Endothelial cell of umbilical vein (primary cell): ENCODE measurements at regions not wholly inside any gene's neighbourhood (a gene's known extent, or its start where the extent isn't known, plus 50 kb on each side); places are given as distances from the start of the nearest gene placed in this dataset.

Source experiments
- BruUV-seq: library from RNA; stranded (reverse); fragments of 400-500 nt; replicated peaks from 2 replicates; lab custom pipeline; 2021; lab: Mats Ljungman, UMichigan
- CTCF ChIA-PET: fragments of 300-600, 350-600 bp; sonication (Branson Sonifier 250); formaldehyde crosslinking; loops from one replicate; lab custom pipeline; 2021; ENCODE audit warnings: antibody characterized with exemption, inconsistent platforms; lab: Charles Lee
- POLR2A ChIA-PET: fragments of 300-600, 350-600 bp; sonication (Branson Sonifier 250); formaldehyde crosslinking; loops from one replicate; lab custom pipeline; 2021; ENCODE audit warnings: antibody characterized with exemption, inconsistent platforms; lab: Charles Lee
- DNase-seq: peaks from one replicate; pipeline ENCODE4 v3.0.0-alpha.2; 2011; ENCODE audit warnings: low read depth, low spot score
- FAIRE-seq: peaks from 2 replicates; lab custom pipeline; 2011; peaks lifted over from hg19 to GRCh38; lab: Jason Lieb, UNC
- H2AFZ ChIP-seq: 2 replicates; pipeline ENCODE4 v1.6.0; 2012; ENCODE audit warnings: low read depth, low read length, control low read depth, inconsistent platforms
- H3K27ac ChIP-seq: 2 replicates; pipeline ENCODE4 v1.5.1; 2011; ENCODE audit warnings: low read depth, mild to moderate bottlenecking, control low read depth, low read length, moderate library complexity; ENCODE audit not compliant: insufficient read depth
- H3K27me3 ChIP-seq, 2 experiments: 2 replicates each; pipeline versions ENCODE4 v1.6.0 to v1.6.1; 2011; ENCODE audit warnings: low read length in 2 of 2, mixed read lengths in 1 of 2; ENCODE audit not compliant: control insufficient read depth in 2 of 2, insufficient read depth in 2 of 2
- H3K36me3 ChIP-seq, 2 experiments: 2 replicates in 1 of 2; 3 replicates in 1 of 2; pipeline ENCODE4 v1.5.1; 2011; ENCODE audit warnings: low read length in 2 of 2, mild to moderate bottlenecking in 1 of 2, moderate library complexity in 1 of 2; ENCODE audit not compliant: control insufficient read depth in 2 of 2, insufficient read depth in 2 of 2; ENCODE audit errors: extremely low read depth in 1 of 2
- H3K4me1 ChIP-seq: 3 replicates; pipeline ENCODE4 v1.5.1; 2011; ENCODE audit warnings: mild to moderate bottlenecking, low read length; ENCODE audit not compliant: control insufficient read depth, insufficient read depth; ENCODE audit errors: extremely low read depth
- H3K4me2 ChIP-seq: 2 replicates; pipeline ENCODE4 v1.6.1; 2011; ENCODE audit warnings: low read length, control low read depth, mixed read lengths; ENCODE audit not compliant: insufficient read depth
- H3K4me3 ChIP-seq, 3 experiments: fragments of 200-600 bp in 1 of 3; sonication (generic), shearing (Covaris generic) in 1 of 3; replicated peaks in 1 of 3; 2 replicates each; pipeline ENCODE4 v1.5.1; 2011 to 2016; ENCODE audit warnings: control low read depth in 3 of 3, low read length in 3 of 3, mild to moderate bottlenecking in 2 of 3, inconsistent platforms in 1 of 3, low read depth in 1 of 3, moderate library complexity in 1 of 3; ENCODE audit not compliant: insufficient read depth in 1 of 3
- H3K79me2 ChIP-seq: 2 replicates; pipeline ENCODE4 v1.6.0; 2012; ENCODE audit warnings: low read length, inconsistent platforms; ENCODE audit not compliant: control insufficient read depth, insufficient read depth
- H3K9ac ChIP-seq: replicated peaks from 2 replicates; pipeline ENCODE3; 2011; ENCODE audit warnings: low read length, control low read depth; ENCODE audit not compliant: insufficient read depth; ENCODE audit errors: extremely low read depth
- H3K9me1 ChIP-seq: replicated peaks from 3 replicates; pipeline ENCODE4 v1.6.0; 2011; ENCODE audit warnings: mild to moderate bottlenecking, low read length; ENCODE audit not compliant: control insufficient read depth, insufficient read depth; ENCODE audit errors: extremely low read depth
- H3K9me3 ChIP-seq: replicated peaks from 2 replicates; pipeline ENCODE4 v1.5.1; 2012; ENCODE audit warnings: low read length, inconsistent platforms; ENCODE audit not compliant: control insufficient read depth, insufficient read depth
- H4K20me1 ChIP-seq: replicated peaks from 2 replicates; pipeline ENCODE3; 2011; ENCODE audit warnings: mild to moderate bottlenecking, low read length; ENCODE audit not compliant: control insufficient read depth, insufficient read depth; ENCODE audit errors: extremely low read depth
- CTCF ChIP-seq, 2 donors: IDR thresholded peaks; 1 replicate in 1 of 2; 2 replicates in 1 of 2; pipeline ENCODE4 v1.5.1; 2011; ENCODE audit warnings: low read length in 2 of 2, mild to moderate bottlenecking in 2 of 2, moderate library complexity in 2 of 2, control low read depth in 1 of 2, inconsistent platforms in 1 of 2, low read depth in 1 of 2; ENCODE audit not compliant: insufficient read depth in 1 of 2; ENCODE audit errors: extremely low read depth in 1 of 2
- EZH2 ChIP-seq: IDR thresholded peaks from 2 replicates; pipeline ENCODE4 v1.6.1; 2012; ENCODE audit warnings: borderline replicate concordance, low read depth, mild to moderate bottlenecking, moderate library complexity, low read length, inconsistent platforms; ENCODE audit not compliant: severe bottlenecking
- FOS ChIP-seq: IDR thresholded peaks from 2 replicates; pipeline ENCODE4 v1.6.1; 2011; ENCODE audit warnings: mild to moderate bottlenecking, low read length, moderate library complexity, borderline replicate concordance; ENCODE audit not compliant: insufficient read depth
- GATA2 ChIP-seq: IDR thresholded peaks from 2 replicates; pipeline ENCODE4 v1.7.0; 2011; ENCODE audit warnings: low read depth, mild to moderate bottlenecking, moderate library complexity, mixed read lengths, low read length; ENCODE audit not compliant: insufficient read length, insufficient read depth
- JUN ChIP-seq: IDR thresholded peaks from 2 replicates; pipeline ENCODE4 v1.6.1; 2011; ENCODE audit warnings: borderline replicate concordance, low read depth; ENCODE audit not compliant: insufficient read length, insufficient read depth
- MAX ChIP-seq: IDR thresholded peaks from 2 replicates; pipeline ENCODE4 v1.6.1; 2011; ENCODE audit not compliant: insufficient read depth, insufficient read length
- MYC ChIP-seq: IDR thresholded peaks from one replicate; pipeline ENCODE4 v1.6.1; 2011; ENCODE audit warnings: mild to moderate bottlenecking, low read depth, low read length
- POLR2A ChIP-seq: IDR thresholded peaks from 2 replicates; pipeline ENCODE4 v1.6.1; 2012; ENCODE audit warnings: low read depth, mild to moderate bottlenecking, control low read depth, low read length
- POLR2AphosphoS5 ChIP-seq: IDR thresholded peaks from 2 replicates; pipeline ENCODE4 v1.6.1; 2012; ENCODE audit warnings: low read depth, mild to moderate bottlenecking, control low read depth, low read length, moderate library complexity; ENCODE audit not compliant: insufficient read depth
- dilution Hi-C: fragments of 300-500 bp; cut with MboI; formaldehyde crosslinking; loops from one replicate; pipeline ENCODE4 v1.15.0; 2019; ENCODE audit warnings: low sequenced_read_pairs; ENCODE audit not compliant: extremely low pct_ligation_motif_present
- intact Hi-C: fragments of 100-400 bp; cut with micrococcal nuclease; formaldehyde crosslinking; loops from one replicate; pipeline ENCODE4 v1.10.0; 2022

- Histone ChIP-seq H3K9me1 (no peaks in the 10 kb centered on the region), H3K79me2 (no peaks in the 10 kb centered on the region), H4K20me1 (no peaks in the 10 kb centered on the region), H3K4me2 (no peak overlapping the region), H3K36me3 (no peaks in the 10 kb centered on the region), H3K9me3 (no peaks in the 10 kb centered on the region), H3K4me3 (no peak overlapping the region), H3K4me1 (no peaks in the 10 kb centered on the region), H2AFZ (no peak overlapping the region), H3K9ac (no peak overlapping the region), H3K27me3 (no peaks in the 10 kb centered on the region), H3K27ac (no peak overlapping the region)
- dilution Hi-C loops (no loop called here), intact Hi-C loops (no loop called here)
- TF ChIP-seq CTCF (IDR thresholded peaks at IDR 0.05; ENCODE audit: extremely low read depth in 1 of 2, insufficient read depth in 1 of 2, low read depth in 1 of 2, low read length in 2 of 2) = no peak
- no peak for TF ChIP-seq GATA2
- no peak for TF ChIP-seq POLR2AphosphoS5
- no peak for TF ChIP-seq POLR2A
- TF ChIP-seq JUN = no peak
- TF ChIP-seq MYC = no peak
- TF ChIP-seq FOS = no peak
- no peak for TF ChIP-seq EZH2
- TF ChIP-seq MAX = no peak
- CTCF ChIA-PET = no interaction called here
- no TSS peak for BruUV-seq
- no peak for FAIRE-seq
- POLR2A ChIA-PET = no interaction called here
- no peak for DNase-seq
Measured at GRCh38 chr10:25738776-25739175, 195.3 kb upstream of the MYO3A start.
